ENCODE measurements at regions not wholly inside any gene's neighbourhood (a gene's known extent, or its start where the extent isn't known, plus 50 kb on each side); places are given as distances from the start of the nearest gene placed in this dataset.

GRCh38 chr1:56019922-56020321 lies 559.4 kb downstream of the PLPP3 start:
- Histone ChIP-seq H3F3A (ENCODE audit: insufficient read depth, low read depth) (peaks cover 5% of the 10 kb centered on the region; the same call in 1 of the 2 replicates), H3K4me3 (no peak overlapping the region), H2AFZ (no peak overlapping the region), H3K36me3 (ENCODE audit: low read depth) (no peaks in the 10 kb centered on the region), H3K27ac (no peak overlapping the region), H3K27me3 (ENCODE audit: insufficient read depth, low read depth) (no peaks in the 10 kb centered on the region), H4K20me1 (ENCODE audit: insufficient read depth) (no peaks in the 10 kb centered on the region), H3K9me2 (ENCODE audit: insufficient read depth) (no peaks in the 10 kb centered on the region), H3K4me1 (replicated peaks; ENCODE audit: insufficient read depth) (0 out of 2 replicates have a peak, but pooled peaks cover 18% of the 10 kb centered on the region), H3K9me3 (ENCODE audit: insufficient read depth, low read depth) (peaks cover 17% of the 10 kb centered on the region), H3K79me2 (ENCODE audit: low read depth) (no peaks in the 10 kb centered on the region), H3K4me2 (no peak overlapping the region)
- CTCF ChIA-PET = no interaction called here
- DNase-seq = no peak
- POLR2A ChIA-PET (ENCODE audit: unreplicated experiment) = no interaction called here
- BruUV-seq (replicated peaks) = no TSS peak
- TF ChIP-seq CTCF (conservative IDR thresholded peaks at IDR 0.05) (no peak), EZH2 (IDR thresholded peaks at IDR 0.05; ENCODE audit: low read depth) (no peak)
- intact Hi-C loops (cut with micrococcal nuclease; ENCODE audit: unreplicated experiment) = loop anchor here (10.0 kb wide), 1 partner anchor 125 kb away; no protein-coding TSS in a partner anchor

DNA sequence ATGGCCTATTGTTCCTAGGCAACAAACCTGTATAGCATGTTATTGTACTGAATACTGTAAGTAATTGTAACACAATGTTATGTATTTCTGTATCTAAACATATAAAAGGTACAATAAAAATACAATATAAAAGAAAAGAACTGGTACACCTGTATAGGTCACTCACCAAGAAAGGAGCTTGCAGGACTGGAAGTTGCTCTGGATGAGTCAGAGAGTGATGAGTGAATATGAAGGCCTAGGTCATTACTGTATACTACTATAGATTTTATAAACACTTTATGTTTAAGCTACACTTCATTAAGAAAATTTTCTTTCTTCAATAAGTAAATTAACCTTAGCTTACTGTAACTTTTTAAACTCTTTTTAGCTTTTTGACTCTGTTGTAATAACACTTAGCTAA lies 559.9 kb downstream of the PLPP3 start:
- no peak overlapping the region for H2AFZ ChIP-seq
- H3K36me3 ChIP-seq (ENCODE audit: low read depth) = no peaks in the 10 kb centered on the region
- ChIA-PET POLR2A (ENCODE audit: unreplicated experiment) (no interaction called here), CTCF (no interaction called here)
- 0 out of 2 replicates have a peak, but pooled peaks cover 14% of the 10 kb centered on the region for H3K4me1 ChIP-seq (replicated peaks; ENCODE audit: insufficient read depth)
- no peak overlapping the region for H3K4me2 ChIP-seq
- no TSS peak for BruUV-seq (replicated peaks)
- peaks cover 5% of the 10 kb centered on the region; the same call in 1 of the 2 replicates for H3F3A ChIP-seq (ENCODE audit: insufficient read depth, low read depth)
- no peaks in the 10 kb centered on the region for H3K27me3 ChIP-seq (ENCODE audit: insufficient read depth, low read depth)
- TF ChIP-seq EZH2 (IDR thresholded peaks at IDR 0.05; ENCODE audit: low read depth) (no peak), CTCF (conservative IDR thresholded peaks at IDR 0.05) (no peak)
- no peak overlapping the region for H3K4me3 ChIP-seq
- DNase-seq = no peak
- no peaks in the 10 kb centered on the region for H3K79me2 ChIP-seq (ENCODE audit: low read depth)
- peaks cover 18% of the 10 kb centered on the region for H3K9me3 ChIP-seq (ENCODE audit: insufficient read depth, low read depth)
- no peaks in the 10 kb centered on the region for H4K20me1 ChIP-seq (ENCODE audit: insufficient read depth)
- no peak overlapping the region for H3K27ac ChIP-seq
- no peaks in the 10 kb centered on the region for H3K9me2 ChIP-seq (ENCODE audit: insufficient read depth)
- intact Hi-C loops (cut with micrococcal nuclease; ENCODE audit: unreplicated experiment) = no loop called here

DNA sequence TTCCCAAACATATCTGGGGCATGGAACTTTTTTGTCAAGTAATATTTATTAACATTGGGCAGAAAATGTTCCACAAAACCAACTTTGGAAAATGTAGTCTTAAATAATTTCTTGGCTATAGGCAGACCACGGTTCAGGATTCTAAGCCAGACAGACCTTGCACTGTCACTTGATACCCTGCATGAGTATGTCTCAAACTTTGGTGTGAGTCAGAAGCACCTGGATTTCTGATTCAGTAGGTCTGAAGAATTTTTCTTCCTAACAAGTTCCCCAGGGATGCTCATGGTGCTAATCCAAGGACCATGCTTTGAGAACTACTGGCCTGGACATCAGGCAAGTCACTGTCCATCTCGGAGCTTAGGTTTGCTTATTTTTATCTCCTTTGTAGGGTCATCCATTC lies 562.0 kb downstream of the PLPP3 start:
- no peaks in the 10 kb centered on the region for H3K79me2 ChIP-seq (ENCODE audit: low read depth)
- peaks cover 9% of the 10 kb centered on the region; the same call in 1 of the 2 replicates for H3K9me3 ChIP-seq (ENCODE audit: insufficient read depth, low read depth)
- CTCF ChIA-PET = no interaction called here
- peak in 1 of 2 experiments; percentile 57 for DNase-seq
- no peaks in the 10 kb centered on the region for H3K9me2 ChIP-seq (ENCODE audit: insufficient read depth)
- H3K36me3 ChIP-seq (ENCODE audit: low read depth) = no peaks in the 10 kb centered on the region
- no peak overlapping the region for H3K27ac ChIP-seq
- intact Hi-C loops (cut with micrococcal nuclease; ENCODE audit: unreplicated experiment) = no loop called here
- BruUV-seq (replicated peaks) = no TSS peak
- no peak overlapping the region for H3K4me2 ChIP-seq
- TF ChIP-seq CTCF (conservative IDR thresholded peaks at IDR 0.05) = no peak
- no peak for TF ChIP-seq EZH2 (IDR thresholded peaks at IDR 0.05; ENCODE audit: low read depth)
- POLR2A ChIA-PET (ENCODE audit: unreplicated experiment) = no interaction called here
- H3K27me3 ChIP-seq (ENCODE audit: insufficient read depth, low read depth) = no peaks in the 10 kb centered on the region
- 0 out of 2 replicates have a peak, but pooled peaks cover 7% of the 10 kb centered on the region for H3K4me1 ChIP-seq (replicated peaks; ENCODE audit: insufficient read depth)
- H3F3A ChIP-seq (ENCODE audit: insufficient read depth, low read depth) = no peaks in the 10 kb centered on the region; the same call in 1 of the 2 replicates
- H3K4me3 ChIP-seq = no peak overlapping the region
- no peaks in the 10 kb centered on the region for H4K20me1 ChIP-seq (ENCODE audit: insufficient read depth)
- no peak overlapping the region for H2AFZ ChIP-seq
